ENCODE measurements at regions not wholly inside any gene's neighbourhood (a gene's known extent, or its start where the extent isn't known, plus 50 kb on each side); places are given as distances from the start of the nearest gene placed in this dataset.
"Not testable (repeated sequence)": the region's sequence is repeated elsewhere in the genome, so short reads cannot be mapped to it uniquely, and the experiment has no call there.

- H3K36me3 ChIP-seq (ENCODE audit: insufficient read depth, low read length); H3K9ac ChIP-seq (ENCODE audit: low read depth, low read length); H3K27ac ChIP-seq (ENCODE audit: low read depth, low read length); H3K4me3 ChIP-seq (ENCODE audit: low read length); H3K9me3 ChIP-seq (ENCODE audit: insufficient read depth, low read depth, low read length); H3K4me1 ChIP-seq (ENCODE audit: insufficient read depth, low read length); H3K27me3 ChIP-seq (ENCODE audit: insufficient read depth, low read length): not testable (repeated sequence)
- 91% methylated on average over 1 of the region's 1 CpG for WGBS
These were observed 939.7 kb downstream of the LTN1 start for GRCh38 chr21:28052956-28053355.

GRCh38 chr21:28051649-28052048, 941.0 kb downstream of the LTN1 start:
- H3K27ac ChIP-seq (ENCODE audit: low read depth, low read length); H3K27me3 ChIP-seq (ENCODE audit: insufficient read depth, low read length); H3K4me3 ChIP-seq (ENCODE audit: low read length); H3K36me3 ChIP-seq (ENCODE audit: insufficient read depth, low read length); H3K4me1 ChIP-seq (ENCODE audit: insufficient read depth, low read length); H3K9ac ChIP-seq (ENCODE audit: low read depth, low read length); H3K9me3 ChIP-seq (ENCODE audit: insufficient read depth, low read depth, low read length): not testable (repeated sequence)
- 86% methylated on average over 2 of the region's 4 CpGs for WGBS

- H3K36me3 ChIP-seq (ENCODE audit: insufficient read depth, low read length); H3K27me3 ChIP-seq (ENCODE audit: insufficient read depth, low read length); H3K4me1 ChIP-seq (ENCODE audit: insufficient read depth, low read length); H3K27ac ChIP-seq (ENCODE audit: low read depth, low read length); H3K9me3 ChIP-seq (ENCODE audit: insufficient read depth, low read depth, low read length); H3K4me3 ChIP-seq (ENCODE audit: low read length); H3K9ac ChIP-seq (ENCODE audit: low read depth, low read length): not testable (repeated sequence)
These were observed 957.0 kb downstream of the LTN1 start for GRCh38 chr21:28035692-28036091.

GRCh38 chr21:28034916-28035315, 957.8 kb downstream of the LTN1 start:
- not testable (repeated sequence) for H3K4me3 ChIP-seq (ENCODE audit: low read length); H3K27ac ChIP-seq (ENCODE audit: low read depth, low read length); H3K9ac ChIP-seq (ENCODE audit: low read depth, low read length); H3K27me3 ChIP-seq (ENCODE audit: insufficient read depth, low read length); H3K4me1 ChIP-seq (ENCODE audit: insufficient read depth, low read length); H3K36me3 ChIP-seq (ENCODE audit: insufficient read depth, low read length)
- WGBS, result 93% methylated on average over 2 of the region's 2 CpGs
- H3K9me3 ChIP-seq (ENCODE audit: insufficient read depth, low read depth, low read length), result peaks cover 13% of the 10 kb centered on the region

- peaks cover 14% of the 10 kb centered on the region for H3K9me3 ChIP-seq (ENCODE audit: insufficient read depth, low read depth, low read length)
- not testable (repeated sequence) for H3K27me3 ChIP-seq (ENCODE audit: insufficient read depth, low read length); H3K4me3 ChIP-seq (ENCODE audit: low read length); H3K4me1 ChIP-seq (ENCODE audit: insufficient read depth, low read length); H3K27ac ChIP-seq (ENCODE audit: low read depth, low read length); H3K9ac ChIP-seq (ENCODE audit: low read depth, low read length); H3K36me3 ChIP-seq (ENCODE audit: insufficient read depth, low read length)
- WGBS, result 98% methylated on average over 3 of the region's 4 CpGs
These were observed 958.3 kb downstream of the LTN1 start for GRCh38 chr21:28034334-28034733.

GRCh38 chr21:28032652-28033051, 960.0 kb downstream of the LTN1 start:
- H3K9me3 ChIP-seq (ENCODE audit: insufficient read depth, low read depth, low read length), result peaks cover 14% of the 10 kb centered on the region
- not testable (repeated sequence) for H3K4me3 ChIP-seq (ENCODE audit: low read length); H3K9ac ChIP-seq (ENCODE audit: low read depth, low read length); H3K27me3 ChIP-seq (ENCODE audit: insufficient read depth, low read length); H3K4me1 ChIP-seq (ENCODE audit: insufficient read depth, low read length); H3K36me3 ChIP-seq (ENCODE audit: insufficient read depth, low read length); H3K27ac ChIP-seq (ENCODE audit: low read depth, low read length)
- WGBS, result 93% methylated on average over 1 of the region's 1 CpG

GRCh38 chr21:28031066-28031465, 961.6 kb downstream of the LTN1 start:
- H3K9ac ChIP-seq (ENCODE audit: low read depth, low read length); H3K27me3 ChIP-seq (ENCODE audit: insufficient read depth, low read length); H3K4me3 ChIP-seq (ENCODE audit: low read length); H3K4me1 ChIP-seq (ENCODE audit: insufficient read depth, low read length); H3K36me3 ChIP-seq (ENCODE audit: insufficient read depth, low read length); H3K27ac ChIP-seq (ENCODE audit: low read depth, low read length): not testable (repeated sequence)
- peaks cover 14% of the 10 kb centered on the region for H3K9me3 ChIP-seq (ENCODE audit: insufficient read depth, low read depth, low read length)

- H3K4me1 ChIP-seq (ENCODE audit: insufficient read depth, low read length), result no peaks in the 10 kb centered on the region
- no peaks in the 10 kb centered on the region for H3K36me3 ChIP-seq (ENCODE audit: insufficient read depth, low read length)
- H3K9ac ChIP-seq (ENCODE audit: low read depth, low read length), result no peak overlapping the region
- peaks cover 4% of the 10 kb centered on the region for H3K9me3 ChIP-seq (ENCODE audit: insufficient read depth, low read depth, low read length)
- no peak overlapping the region for H3K27ac ChIP-seq (ENCODE audit: low read depth, low read length)
- 98% methylated on average over 1 of the region's 1 CpG for WGBS
- H3K4me3 ChIP-seq (ENCODE audit: low read length), result no peak overlapping the region
- H3K27me3 ChIP-seq (ENCODE audit: insufficient read depth, low read length), result no peaks in the 10 kb centered on the region
These were observed 967.6 kb downstream of the LTN1 start for GRCh38 chr21:28025111-28025510.

GRCh38 chr21:28018741-28019669, 973.7 kb downstream of the LTN1 start:
- Histone ChIP-seq H3K4me1 (ENCODE audit: insufficient read depth, low read length) (no peaks in the 10 kb centered on the region), H3K36me3 (ENCODE audit: insufficient read depth, low read length) (no peaks in the 10 kb centered on the region), H3K27ac (ENCODE audit: low read depth, low read length) (no peak overlapping the region), H3K9me3 (ENCODE audit: insufficient read depth, low read depth, low read length) (no peaks in the 10 kb centered on the region), H3K27me3 (ENCODE audit: insufficient read depth, low read length) (no peaks in the 10 kb centered on the region), H3K9ac (ENCODE audit: low read depth, low read length) (no peak overlapping the region), H3K4me3 (ENCODE audit: low read length) (no peak overlapping the region)
- WGBS, result 89% methylated on average over 14 of the region's 15 CpGs

GRCh38 chr21:28018213-28018612, 974.5 kb downstream of the LTN1 start:
- Histone ChIP-seq H3K4me1 (ENCODE audit: insufficient read depth, low read length) (no peaks in the 10 kb centered on the region), H3K27ac (ENCODE audit: low read depth, low read length) (no peak overlapping the region), H3K4me3 (ENCODE audit: low read length) (no peak overlapping the region), H3K9me3 (ENCODE audit: insufficient read depth, low read depth, low read length) (no peaks in the 10 kb centered on the region), H3K9ac (ENCODE audit: low read depth, low read length) (no peak overlapping the region), H3K36me3 (ENCODE audit: insufficient read depth, low read length) (no peaks in the 10 kb centered on the region), H3K27me3 (ENCODE audit: insufficient read depth, low read length) (no peaks in the 10 kb centered on the region)
- WGBS, result 96% methylated on average over 9 of the region's 9 CpGs

GRCh38 chr21:28016571-28016970, 976.1 kb downstream of the LTN1 start:
- H3K4me3 ChIP-seq (ENCODE audit: low read length), result no peak overlapping the region
- 96% methylated on average over 1 of the region's 1 CpG for WGBS
- H3K4me1 ChIP-seq (ENCODE audit: insufficient read depth, low read length), result no peaks in the 10 kb centered on the region
- H3K27ac ChIP-seq (ENCODE audit: low read depth, low read length), result no peak overlapping the region
- H3K27me3 ChIP-seq (ENCODE audit: insufficient read depth, low read length), result no peaks in the 10 kb centered on the region
- no peaks in the 10 kb centered on the region for H3K9me3 ChIP-seq (ENCODE audit: insufficient read depth, low read depth, low read length)
- no peak overlapping the region for H3K9ac ChIP-seq (ENCODE audit: low read depth, low read length)
- no peaks in the 10 kb centered on the region for H3K36me3 ChIP-seq (ENCODE audit: insufficient read depth, low read length)

GRCh38 chr21:28013123-28013522, 979.6 kb downstream of the LTN1 start:
- H3K9ac ChIP-seq (ENCODE audit: low read depth, low read length); H3K27me3 ChIP-seq (ENCODE audit: insufficient read depth, low read length); H3K4me1 ChIP-seq (ENCODE audit: insufficient read depth, low read length); H3K4me3 ChIP-seq (ENCODE audit: low read length); H3K9me3 ChIP-seq (ENCODE audit: insufficient read depth, low read depth, low read length); H3K27ac ChIP-seq (ENCODE audit: low read depth, low read length); H3K36me3 ChIP-seq (ENCODE audit: insufficient read depth, low read length): not testable (repeated sequence)
